ENCODE measurements at regions not wholly inside any gene's neighbourhood (a gene's known extent, or its start where the extent isn't known, plus 50 kb on each side); places are given as distances from the start of the nearest gene placed in this dataset.

GRCh38 chr2:128623776-128624761, 305.4 kb upstream of the HS6ST1 start:
- no peak overlapping the region for H3K9ac ChIP-seq (ENCODE audit: low read length)

GRCh38 chr2:128624956-128625355, 306.3 kb upstream of the HS6ST1 start:
- no peaks in the 10 kb centered on the region for H3K9me2 ChIP-seq (replicated peaks; ENCODE audit: insufficient read depth, low read length)
- no peaks in the 10 kb centered on the region for H3K27me3 ChIP-seq (ENCODE audit: low read length)
- no peaks in the 10 kb centered on the region for H3K79me2 ChIP-seq (ENCODE audit: insufficient read depth, low read length)
- H3K9ac ChIP-seq (ENCODE audit: low read length) = no peak overlapping the region
- TF ChIP-seq CTCF (IDR thresholded peaks at IDR 0.05; ENCODE audit: insufficient read depth, low read length, poor library complexity, severe bottlenecking) (no peak), EZH2phosphoT487 (conservative IDR thresholded peaks at IDR 0.05; ENCODE audit: low read length) (no peak)
- no peaks in the 10 kb centered on the region for H3K36me3 ChIP-seq (ENCODE audit: low read length)
- H3K4me2 ChIP-seq (ENCODE audit: low read depth, low read length, poor library complexity, severe bottlenecking) = no peak overlapping the region
- H3K4me3 ChIP-seq (ENCODE audit: insufficient read depth, low read length, poor library complexity, severe bottlenecking) = no peak overlapping the region
- no peaks in the 10 kb centered on the region for H3K9me3 ChIP-seq (ENCODE audit: insufficient read depth, low read length)
- H4K20me1 ChIP-seq (ENCODE audit: low read depth, low read length) = no peaks in the 10 kb centered on the region
- H2AFZ ChIP-seq (ENCODE audit: low read depth, low read length, severe bottlenecking) = no peak overlapping the region
- H3F3A ChIP-seq (ENCODE audit: insufficient read depth) = no peaks in the 10 kb centered on the region
- no peak overlapping the region for H3K27ac ChIP-seq (ENCODE audit: low read depth, low read length)

More at GRCh38 chr2:128623776-128624761, 305.4 kb upstream of the HS6ST1 start:
- no peak overlapping the region for H3K4me2 ChIP-seq (ENCODE audit: low read depth, low read length, poor library complexity, severe bottlenecking)
- H3K27me3 ChIP-seq (ENCODE audit: low read length) = no peaks in the 10 kb centered on the region
- H3K9me2 ChIP-seq (replicated peaks; ENCODE audit: insufficient read depth, low read length) = no peaks in the 10 kb centered on the region
- H3K27ac ChIP-seq (ENCODE audit: low read depth, low read length) = no peak overlapping the region
- no peak overlapping the region for H2AFZ ChIP-seq (ENCODE audit: low read depth, low read length, severe bottlenecking)
- no peaks in the 10 kb centered on the region for H3K79me2 ChIP-seq (ENCODE audit: insufficient read depth, low read length)
- H3K36me3 ChIP-seq (ENCODE audit: low read length) = no peaks in the 10 kb centered on the region
- no peaks in the 10 kb centered on the region for H4K20me1 ChIP-seq (ENCODE audit: low read depth, low read length)
- H3K9me3 ChIP-seq (ENCODE audit: insufficient read depth, low read length) = no peaks in the 10 kb centered on the region
- H3F3A ChIP-seq (ENCODE audit: insufficient read depth) = no peaks in the 10 kb centered on the region
- TF ChIP-seq CTCF (IDR thresholded peaks at IDR 0.05; ENCODE audit: insufficient read depth, low read length, poor library complexity, severe bottlenecking) (no peak), EZH2phosphoT487 (conservative IDR thresholded peaks at IDR 0.05; ENCODE audit: low read length) (no peak)
- H3K4me3 ChIP-seq (ENCODE audit: insufficient read depth, low read length, poor library complexity, severe bottlenecking) = no peak overlapping the region

- Histone ChIP-seq H3K27ac (ENCODE audit: low read depth, low read length) (no peak overlapping the region), H3K36me3 (ENCODE audit: low read length) (no peaks in the 10 kb centered on the region), H3K9ac (ENCODE audit: low read length) (no peak overlapping the region), H3K4me2 (ENCODE audit: low read depth, low read length, poor library complexity, severe bottlenecking) (no peak overlapping the region), H3K79me2 (ENCODE audit: insufficient read depth, low read length) (no peaks in the 10 kb centered on the region), H3K27me3 (ENCODE audit: low read length) (no peaks in the 10 kb centered on the region), H3K9me3 (ENCODE audit: insufficient read depth, low read length) (no peaks in the 10 kb centered on the region), H2AFZ (ENCODE audit: low read depth, low read length, severe bottlenecking) (no peak overlapping the region), H3K4me3 (ENCODE audit: insufficient read depth, low read length, poor library complexity, severe bottlenecking) (no peak overlapping the region), H3F3A (ENCODE audit: insufficient read depth) (no peaks in the 10 kb centered on the region), H3K9me2 (replicated peaks; ENCODE audit: insufficient read depth, low read length) (no peaks in the 10 kb centered on the region), H4K20me1 (ENCODE audit: low read depth, low read length) (no peaks in the 10 kb centered on the region)
- TF ChIP-seq CTCF (IDR thresholded peaks at IDR 0.05; ENCODE audit: insufficient read depth, low read length, poor library complexity, severe bottlenecking) (no peak), EZH2phosphoT487 (conservative IDR thresholded peaks at IDR 0.05; ENCODE audit: low read length) (no peak)
These were observed 306.8 kb upstream of the HS6ST1 start for GRCh38 chr2:128625421-128625820.
